SK-N-SH treated with all-trans-retinoic acid at 6 μM for 48 hours (cell line): ENCODE measurements at regions not wholly inside any gene's neighbourhood (a gene's known extent, or its start where the extent isn't known, plus 50 kb on each side); places are given as distances from the start of the nearest gene placed in this dataset.

Experiments used
- ARNTL ChIP-seq: fragments of 450-650 bp; formaldehyde crosslinking; IDR thresholded peaks from 2 replicates; pipeline ENCODE4 v1.5.0; 2020; ENCODE audit warnings: low read depth, mild to moderate bottlenecking, moderate library complexity, borderline replicate concordance
- TF ChIP-seq, protein P1 (sequence below): fragments of 250-450 bp; sonication (Bioruptor Pico); IDR thresholded peaks from 2 replicates; pipeline ENCODE4 v1.5.0; 2020; ENCODE audit warnings: mild to moderate bottlenecking, moderate library complexity

DNA sequence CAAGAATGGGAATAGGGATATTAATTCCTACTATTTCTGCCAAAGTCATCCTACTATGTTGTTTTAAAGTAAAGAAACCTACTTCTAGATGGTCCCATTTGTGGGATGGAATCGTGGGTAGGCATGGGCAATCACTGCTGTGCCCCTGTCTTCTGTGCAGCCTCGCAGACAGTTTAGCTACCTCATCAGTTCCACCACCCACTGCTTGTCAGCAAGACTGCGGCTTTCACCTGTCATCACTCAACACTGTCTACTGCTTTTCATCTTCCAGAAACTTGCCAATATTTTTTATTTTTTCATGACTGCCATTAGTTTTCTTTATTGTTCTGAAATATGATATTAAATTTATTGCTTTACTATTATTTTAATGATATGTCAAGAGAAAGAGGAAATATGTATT lies 368.1 kb upstream of the KYNU start:
- TF ChIP-seq ARNTL (CRISPR knock-in tag), result no peak
- TF ChIP-seq, protein P1, sequence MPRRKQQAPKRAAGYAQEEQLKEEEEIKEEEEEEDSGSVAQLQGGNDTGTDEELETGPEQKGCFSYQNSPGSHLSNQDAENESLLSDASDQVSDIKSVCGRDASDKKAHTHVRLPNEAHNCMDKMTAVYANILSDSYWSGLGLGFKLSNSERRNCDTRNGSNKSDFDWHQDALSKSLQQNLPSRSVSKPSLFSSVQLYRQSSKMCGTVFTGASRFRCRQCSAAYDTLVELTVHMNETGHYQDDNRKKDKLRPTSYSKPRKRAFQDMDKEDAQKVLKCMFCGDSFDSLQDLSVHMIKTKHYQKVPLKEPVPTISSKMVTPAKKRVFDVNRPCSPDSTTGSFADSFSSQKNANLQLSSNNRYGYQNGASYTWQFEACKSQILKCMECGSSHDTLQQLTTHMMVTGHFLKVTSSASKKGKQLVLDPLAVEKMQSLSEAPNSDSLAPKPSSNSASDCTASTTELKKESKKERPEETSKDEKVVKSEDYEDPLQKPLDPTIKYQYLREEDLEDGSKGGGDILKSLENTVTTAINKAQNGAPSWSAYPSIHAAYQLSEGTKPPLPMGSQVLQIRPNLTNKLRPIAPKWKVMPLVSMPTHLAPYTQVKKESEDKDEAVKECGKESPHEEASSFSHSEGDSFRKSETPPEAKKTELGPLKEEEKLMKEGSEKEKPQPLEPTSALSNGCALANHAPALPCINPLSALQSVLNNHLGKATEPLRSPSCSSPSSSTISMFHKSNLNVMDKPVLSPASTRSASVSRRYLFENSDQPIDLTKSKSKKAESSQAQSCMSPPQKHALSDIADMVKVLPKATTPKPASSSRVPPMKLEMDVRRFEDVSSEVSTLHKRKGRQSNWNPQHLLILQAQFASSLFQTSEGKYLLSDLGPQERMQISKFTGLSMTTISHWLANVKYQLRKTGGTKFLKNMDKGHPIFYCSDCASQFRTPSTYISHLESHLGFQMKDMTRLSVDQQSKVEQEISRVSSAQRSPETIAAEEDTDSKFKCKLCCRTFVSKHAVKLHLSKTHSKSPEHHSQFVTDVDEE (CRISPR knock-in tag), result no peak
